GM18505 (cell line): ENCODE measurements at regions not wholly inside any gene's neighbourhood (a gene's known extent, or its start where the extent isn't known, plus 50 kb on each side); places are given as distances from the start of the nearest gene placed in this dataset.
"Not testable (repeated sequence)": the region's sequence is repeated elsewhere in the genome, so short reads cannot be mapped to it uniquely, and the experiment has no call there.

Experiments used
- ATAC-seq: cut with Tn5 transposase; IDR thresholded peaks from one replicate; pipeline ENCODE4 v1.9.1; 2021; ENCODE audit not compliant: unreplicated experiment
- POLR2A ChIP-seq: IDR thresholded peaks from 4 replicates; pipeline ENCODE4 v1.6.1; 2011; ENCODE audit warnings: borderline replicate concordance; ENCODE audit not compliant: insufficient read depth, insufficient read length; ENCODE audit errors: extremely low read depth

GRCh38 chr2:4725618-4726017 lies 966.6 kb upstream of the SOX11 start:
- no peak for TF ChIP-seq POLR2A
- no peak for ATAC-seq

GRCh38 chr2:4732560-4732959 lies 959.6 kb upstream of the SOX11 start:
- ATAC-seq = no peak
- no peak for TF ChIP-seq POLR2A

DNA sequence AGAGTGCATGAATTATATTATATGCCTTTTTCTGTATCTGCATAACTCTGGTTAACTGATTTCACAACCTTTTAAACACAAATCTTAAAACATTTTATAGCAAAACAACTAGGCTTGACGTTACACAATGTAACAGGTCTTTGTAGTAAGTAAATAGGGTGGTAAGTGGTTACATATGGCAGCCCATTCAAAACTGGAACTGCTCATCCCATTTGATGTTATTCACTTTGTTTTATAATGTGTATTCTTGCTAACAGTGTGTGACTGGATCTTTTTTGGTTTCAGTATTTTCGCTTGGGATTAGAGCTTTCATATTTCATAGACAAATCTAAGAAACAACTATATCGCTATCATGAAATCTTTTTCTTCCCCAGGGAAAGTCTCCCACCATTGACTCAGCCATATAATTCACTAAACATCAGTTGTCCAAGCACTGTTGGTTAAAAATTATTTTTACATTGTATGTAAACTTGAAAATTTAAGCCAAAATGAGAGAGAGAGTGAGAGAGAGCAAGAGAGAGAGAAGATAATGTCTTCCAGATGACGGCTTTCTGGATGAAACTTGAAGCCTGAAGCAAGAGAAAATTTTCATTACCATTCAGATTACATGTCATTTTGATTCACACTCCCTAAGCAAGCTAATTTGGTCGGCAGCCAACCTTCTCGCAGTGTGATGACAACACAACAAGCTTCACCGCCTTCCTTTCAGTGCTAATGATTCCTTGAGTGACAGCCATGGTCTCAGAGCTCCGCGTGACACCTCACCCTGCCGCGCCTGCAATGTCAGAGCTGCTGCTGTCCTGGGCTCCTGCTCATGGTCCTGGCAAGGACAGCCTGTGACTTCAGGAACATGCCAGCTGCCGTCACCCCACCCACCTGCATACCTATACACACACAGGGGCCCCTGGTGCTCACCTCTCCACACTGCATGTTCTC lies 946.9 kb upstream of the SOX11 start:
- no peak for ATAC-seq
- TF ChIP-seq POLR2A = no peak

GRCh38 chr2:4753721-4754120 lies 938.5 kb upstream of the SOX11 start:
- TF ChIP-seq POLR2A = no peak
- no peak for ATAC-seq

GRCh38 chr2:4762951-4763376 lies 929.2 kb upstream of the SOX11 start:
- TF ChIP-seq POLR2A = no peak
- no peak for ATAC-seq

DNA sequence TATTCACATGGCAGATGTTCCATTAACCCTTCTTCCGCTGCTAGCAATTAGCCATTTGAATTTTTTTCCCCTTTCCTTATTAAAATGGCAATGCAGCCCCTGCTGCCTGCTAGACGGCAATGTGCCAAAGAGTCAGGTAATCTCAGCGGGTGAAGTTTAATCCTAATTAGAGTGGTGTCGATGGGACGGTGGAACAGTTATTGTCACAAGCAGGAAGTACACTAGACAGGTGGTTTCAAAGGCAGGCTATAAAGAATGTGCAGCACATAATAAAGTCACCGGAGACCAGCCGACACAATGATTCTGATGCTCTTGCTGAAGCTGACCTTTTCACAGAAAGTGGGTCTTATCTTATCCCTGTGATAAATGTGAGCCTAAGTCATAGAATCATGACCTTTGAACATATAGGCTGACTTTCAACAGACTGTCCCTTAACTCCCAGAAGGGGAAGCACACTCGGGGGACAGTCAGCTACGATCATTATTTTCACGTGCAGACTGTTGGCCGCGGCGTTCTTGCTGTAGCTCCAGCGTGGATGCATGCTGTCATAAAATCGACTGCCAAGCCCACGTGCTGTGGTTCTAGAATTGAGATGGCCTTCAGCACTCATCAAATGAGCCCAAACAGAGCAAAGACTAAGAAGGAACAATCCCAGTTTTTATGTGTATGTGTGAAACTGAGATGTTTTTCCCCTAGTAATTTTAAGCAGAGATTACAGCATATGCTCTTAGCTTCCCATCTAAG lies 926.2 kb upstream of the SOX11 start:
- no peak for TF ChIP-seq POLR2A
- ATAC-seq = no peak

- no peak for ATAC-seq
- TF ChIP-seq POLR2A = no peak
These were observed 916.5 kb upstream of the SOX11 start for GRCh38 chr2:4775668-4776067.

DNA sequence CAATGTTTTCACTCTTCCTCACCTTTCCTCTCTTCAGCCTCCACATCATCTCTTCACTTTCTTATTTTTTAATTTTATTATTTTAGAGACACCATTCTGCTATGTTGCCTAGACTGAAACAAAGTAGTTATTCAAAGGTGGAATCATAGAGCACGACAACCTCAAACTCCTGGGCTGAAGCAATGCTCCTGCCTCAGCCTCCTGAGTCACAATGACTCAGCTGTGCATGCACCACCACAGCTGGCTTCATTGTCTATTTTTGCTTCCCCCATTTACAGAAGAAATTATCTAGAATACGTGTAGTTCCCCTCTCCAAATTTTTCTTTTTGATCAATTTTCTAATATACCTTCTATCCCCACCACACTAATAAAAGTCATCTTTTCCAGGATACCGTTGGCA lies 911.5 kb upstream of the SOX11 start:
- no peak for ATAC-seq
- TF ChIP-seq POLR2A = no peak

GRCh38 chr2:4782647-4783046 lies 909.5 kb upstream of the SOX11 start:
- TF ChIP-seq POLR2A = no peak
- no peak for ATAC-seq

- ATAC-seq = no peak
These were observed 900.7 kb upstream of the SOX11 start for GRCh38 chr2:4791488-4791887.

GRCh38 chr2:4792126-4792525 lies 900.1 kb upstream of the SOX11 start:
- TF ChIP-seq POLR2A = no peak
- ATAC-seq = no peak

More at GRCh38 chr2:4791488-4791887, 900.7 kb upstream of the SOX11 start:
- no peak for TF ChIP-seq POLR2A

GRCh38 chr2:4803396-4803795 lies 888.8 kb upstream of the SOX11 start:
- no peak for TF ChIP-seq POLR2A
- no peak for ATAC-seq

GRCh38 chr2:4814137-4814536 lies 878.0 kb upstream of the SOX11 start:
- ATAC-seq = not testable (repeated sequence)

- ATAC-seq = no peak
- no peak for TF ChIP-seq POLR2A
These were observed 864.3 kb upstream of the SOX11 start for GRCh38 chr2:4827836-4828235.
